CD14-positive monocyte (primary cell): ENCODE measurements at regions not wholly inside any gene's neighbourhood (a gene's known extent, or its start where the extent isn't known, plus 50 kb on each side); places are given as distances from the start of the nearest gene placed in this dataset.

Experiments used
- DNase-seq, 3 donors: peaks; one replicate each; pipeline ENCODE4 v3.0.0-alpha.2; 2011 to 2022
- H2AFZ ChIP-seq: 2 replicates; pipeline ENCODE4 v1.6.0; 2012; ENCODE audit warnings: mild to moderate bottlenecking, low read depth, low read length, inconsistent platforms; ENCODE audit not compliant: insufficient read depth, poor library complexity, severe bottlenecking
- H3K27ac ChIP-seq, 2 donors: 1 replicate in 1 of 2; 2 replicates in 1 of 2; pipeline ENCODE4 v1.5.1; 2012 to 2013; ENCODE audit warnings: low read length in 2 of 2, control low read depth in 1 of 2, inconsistent platforms in 1 of 2, low read depth in 1 of 2, mild to moderate bottlenecking in 1 of 2
- H3K27me3 ChIP-seq, 2 donors: one replicate each; pipeline versions ENCODE4 v1.6.0 to v1.6.1; 2011 to 2013; ENCODE audit warnings: low read length in 2 of 2; ENCODE audit not compliant: control insufficient read depth in 2 of 2, insufficient read depth in 2 of 2
- H3K36me3 ChIP-seq, 2 donors: replicated peaks in 1 of 2; 1 replicate in 1 of 2; 2 replicates in 1 of 2; pipeline versions ENCODE4 v1.5.1 to v1.6.1; 2012 to 2013; ENCODE audit warnings: low read length in 2 of 2, control low read depth in 1 of 2, inconsistent platforms in 1 of 2, mild to moderate bottlenecking in 1 of 2; ENCODE audit not compliant: insufficient read depth in 2 of 2, control insufficient read depth in 1 of 2
- H3K4me1 ChIP-seq, 2 donors: 1 replicate in 1 of 2; 2 replicates in 1 of 2; pipeline versions ENCODE4 v1.5.1 to v1.6.1; 2012 to 2013; ENCODE audit warnings: low read length in 2 of 2, control low read depth in 1 of 2, inconsistent platforms in 1 of 2, mild to moderate bottlenecking in 1 of 2, moderate library complexity in 1 of 2; ENCODE audit not compliant: insufficient read depth in 2 of 2, control insufficient read depth in 1 of 2
- H3K4me2 ChIP-seq: replicated peaks from 2 replicates; pipeline ENCODE3; 2012; ENCODE audit warnings: low read length, moderate library complexity, mild to moderate bottlenecking; ENCODE audit not compliant: poor library complexity, severe bottlenecking; ENCODE audit errors: extremely low read depth
- H3K4me3 ChIP-seq, 3 experiments: fragments of 200-600 bp in 1 of 3; sonication (generic) in 1 of 3; replicated peaks in 1 of 3; 1 replicate in 2 of 3; 2 replicates in 1 of 3; pipeline ENCODE4 v1.5.1; 2011 to 2013; ENCODE audit warnings: low read length in 3 of 3, mild to moderate bottlenecking in 3 of 3, control low read depth in 2 of 3, low read depth in 2 of 3, inconsistent platforms in 1 of 3, moderate library complexity in 1 of 3
- H3K79me2 ChIP-seq: 2 replicates; pipeline ENCODE4 v1.6.0; 2012; ENCODE audit warnings: mild to moderate bottlenecking, control low read depth, inconsistent platforms, low read length, moderate library complexity; ENCODE audit not compliant: insufficient read depth
- H3K9ac ChIP-seq: 2 replicates; pipeline ENCODE4 v1.6.0; 2017; ENCODE audit warnings: low read length, mild to moderate bottlenecking; ENCODE audit not compliant: insufficient read depth, poor library complexity, severe bottlenecking
- H3K9me3 ChIP-seq, 2 donors: replicated peaks in 1 of 2; 1 replicate in 1 of 2; 2 replicates in 1 of 2; pipeline versions ENCODE4 v1.5.1 to v1.6.1; 2012 to 2013; ENCODE audit warnings: low read length in 2 of 2, control low read depth in 1 of 2; ENCODE audit not compliant: control insufficient read depth in 1 of 2, insufficient read depth in 1 of 2
- H4K20me1 ChIP-seq: 2 replicates; pipeline ENCODE4 v1.6.0; 2012; ENCODE audit warnings: mild to moderate bottlenecking, low read length, control low read depth, moderate library complexity; ENCODE audit not compliant: insufficient read depth
- H3K27ac Mint-ChIP-seq, 7 donors: one replicate each; pipeline ENCODE4 v1.8.0; 2020; ENCODE audit warnings: mild to moderate bottlenecking in 7 of 7, mixed read lengths in 7 of 7, moderate library complexity in 6 of 7, inconsistent platforms in 2 of 7
- H3K27me3 Mint-ChIP-seq, 3 donors: one replicate each; pipeline ENCODE4 v1.8.0; 2021 to 2022; ENCODE audit warnings: low read depth in 3 of 3, mild to moderate bottlenecking in 3 of 3, mixed read lengths in 3 of 3, moderate library complexity in 3 of 3, inconsistent platforms in 1 of 3
- H3K36me3 Mint-ChIP-seq, 2 donors: one replicate each; pipeline ENCODE4 v1.8.0; 2020; ENCODE audit warnings: mixed read lengths in 2 of 2, inconsistent platforms in 1 of 2, mild to moderate bottlenecking in 1 of 2
- H3K4me1 Mint-ChIP-seq: one replicate; pipeline ENCODE4 v1.8.0; 2020; ENCODE audit warnings: mild to moderate bottlenecking, mixed read lengths
- H3K4me3 Mint-ChIP-seq, 2 donors: one replicate each; pipeline ENCODE4 v1.8.0; 2020; ENCODE audit warnings: mild to moderate bottlenecking in 2 of 2, mixed read lengths in 2 of 2, moderate library complexity in 1 of 2
- H3K9me3 Mint-ChIP-seq, 7 donors: one replicate each; pipeline ENCODE4 v1.8.0; 2020 to 2022; ENCODE audit warnings: mixed read lengths in 7 of 7, mild to moderate bottlenecking in 6 of 7, moderate library complexity in 6 of 7, inconsistent platforms in 2 of 7
- WGBS: methylation state at CpG from one replicate; pipeline ENCODE4 v1.1.5; 2013; ENCODE audit warnings: missing lambda C conversion rate; ENCODE audit not compliant: insufficient coverage; 5-methylcytosine and 5-hydroxymethylcytosine counted together
- intact Hi-C, 2 donors: fragments of 100-400 bp; cut with micrococcal nuclease; formaldehyde crosslinking; loops; one replicate each; pipeline versions ENCODE4 v1.15.0 to v1.15.1; 2023
- TF ChIP-seq, protein P1 (sequence below): fragments of 200-600 bp; IDR thresholded peaks from one replicate; pipeline ENCODE4 v1.8.0; 2022; ENCODE audit warnings: antibody characterized with exemption, mild to moderate bottlenecking

DNA sequence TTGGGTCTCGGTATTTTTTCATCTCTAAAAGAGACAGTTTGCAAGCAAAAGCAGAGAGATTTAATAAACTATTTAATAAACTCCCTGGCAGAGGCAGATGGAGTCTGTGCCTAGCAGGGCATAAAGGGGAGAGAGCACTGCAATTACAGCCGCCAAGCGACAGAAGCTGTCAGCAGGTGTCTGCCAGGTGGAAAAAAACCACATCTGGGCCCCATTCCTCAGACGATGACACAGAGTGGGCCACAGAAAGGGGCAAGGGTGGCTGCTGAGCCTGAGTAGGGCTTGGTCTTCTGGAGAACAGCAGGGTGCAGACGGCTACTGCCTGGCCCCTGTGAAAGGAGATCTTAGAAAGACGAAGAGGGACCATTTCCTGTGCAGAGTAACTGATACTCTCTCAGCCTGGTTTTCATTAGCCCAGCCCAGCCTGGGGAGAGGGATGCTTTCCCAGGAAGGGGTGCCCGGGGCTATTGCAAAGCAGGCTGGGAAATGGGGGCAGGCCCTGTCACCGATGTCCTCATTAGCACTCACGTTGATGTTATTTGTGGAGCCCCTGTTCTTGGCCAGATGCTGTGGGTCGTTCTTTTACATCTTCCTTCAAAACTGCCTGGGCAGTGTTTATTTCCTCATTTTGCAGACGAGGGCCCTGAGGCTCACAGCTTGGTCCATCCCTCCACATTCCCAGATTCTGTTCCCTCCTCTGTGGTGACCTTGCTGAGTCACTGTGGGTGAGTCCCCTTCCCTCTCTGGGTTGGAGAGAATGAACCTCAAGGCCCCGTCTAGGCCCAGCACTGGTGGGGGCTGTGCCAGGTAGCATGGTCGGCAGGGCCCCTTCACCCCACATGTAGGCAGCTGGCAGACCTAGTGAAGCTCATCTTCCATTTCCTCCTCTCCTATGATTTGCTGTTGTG, 472.7 kb downstream of the PTPRU start:
- Histone ChIP-seq H3K27me3 (peaks cover 0 to 20% of the 10 kb centered on the region in 2 donors), H4K20me1 (no peaks in the 10 kb centered on the region), H3K4me3 (no peak overlapping the region), H3K9me3 (no peaks in the 10 kb centered on the region), H3K36me3 (no peaks in the 10 kb centered on the region), H3K4me2 (peak overlapping the region; percentile 8), H3K4me1 (peaks cover 51 to 62% of the 10 kb centered on the region in 2 donors), H3K79me2 (no peaks in the 10 kb centered on the region), H3K9ac (no peak overlapping the region), H3K27ac (no peak overlapping the region), H2AFZ (peak overlapping the region; percentile 13)
- peaks cover 12 to 24% (median 23%) of the 10 kb centered on the region in 3 donors for H3K27me3 Mint-ChIP-seq
- peaks cover 59% of the 10 kb centered on the region for H3K4me1 Mint-ChIP-seq
- intact Hi-C loops, result no loop called here
- WGBS, result 44% methylated on average over 6 of the region's 13 CpGs
- TF ChIP-seq, protein P1, sequence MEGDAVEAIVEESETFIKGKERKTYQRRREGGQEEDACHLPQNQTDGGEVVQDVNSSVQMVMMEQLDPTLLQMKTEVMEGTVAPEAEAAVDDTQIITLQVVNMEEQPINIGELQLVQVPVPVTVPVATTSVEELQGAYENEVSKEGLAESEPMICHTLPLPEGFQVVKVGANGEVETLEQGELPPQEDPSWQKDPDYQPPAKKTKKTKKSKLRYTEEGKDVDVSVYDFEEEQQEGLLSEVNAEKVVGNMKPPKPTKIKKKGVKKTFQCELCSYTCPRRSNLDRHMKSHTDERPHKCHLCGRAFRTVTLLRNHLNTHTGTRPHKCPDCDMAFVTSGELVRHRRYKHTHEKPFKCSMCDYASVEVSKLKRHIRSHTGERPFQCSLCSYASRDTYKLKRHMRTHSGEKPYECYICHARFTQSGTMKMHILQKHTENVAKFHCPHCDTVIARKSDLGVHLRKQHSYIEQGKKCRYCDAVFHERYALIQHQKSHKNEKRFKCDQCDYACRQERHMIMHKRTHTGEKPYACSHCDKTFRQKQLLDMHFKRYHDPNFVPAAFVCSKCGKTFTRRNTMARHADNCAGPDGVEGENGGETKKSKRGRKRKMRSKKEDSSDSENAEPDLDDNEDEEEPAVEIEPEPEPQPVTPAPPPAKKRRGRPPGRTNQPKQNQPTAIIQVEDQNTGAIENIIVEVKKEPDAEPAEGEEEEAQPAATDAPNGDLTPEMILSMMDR, result no peak
- peak overlapping the region in 4 of 7 donors; percentile 25 to 75 (median 52) for H3K27ac Mint-ChIP-seq
- no peak overlapping the region for H3K4me3 Mint-ChIP-seq
- peaks cover 0 to 3% of the 10 kb centered on the region in 2 donors for H3K36me3 Mint-ChIP-seq
- H3K9me3 Mint-ChIP-seq, result peaks cover 0 to 3% (median 0%) of the 10 kb centered on the region in 7 donors
- DNase-seq, result no peak

- Mint-ChIP-seq H3K9me3 (peaks cover 0 to 3% (median 0%) of the 10 kb centered on the region in 7 donors), H3K27me3 (peaks cover 16 to 28% (median 27%) of the 10 kb centered on the region in 3 donors), H3K27ac (peak overlapping the region in 2 of 7 donors; percentile 27 to 62), H3K4me3 (no peak overlapping the region), H3K36me3 (peaks cover 0 to 3% of the 10 kb centered on the region in 2 donors), H3K4me1 (peaks cover 53% of the 10 kb centered on the region)
- Histone ChIP-seq H3K4me3 (no peak overlapping the region), H3K36me3 (no peaks in the 10 kb centered on the region), H3K27me3 (peaks cover 0 to 20% of the 10 kb centered on the region in 2 donors), H2AFZ (peak overlapping the region; percentile 2), H3K79me2 (no peaks in the 10 kb centered on the region), H4K20me1 (no peaks in the 10 kb centered on the region), H3K4me1 (peaks cover 51 to 60% of the 10 kb centered on the region in 2 donors), H3K9ac (no peak overlapping the region), H3K27ac (no peak overlapping the region), H3K4me2 (no peak overlapping the region), H3K9me3 (no peaks in the 10 kb centered on the region)
- no peak for DNase-seq
- intact Hi-C loops, result no loop called here
- WGBS, result no CpG with 5 or more reads among the region's 1 CpG
- TF ChIP-seq, protein P1, result no peak
These were observed 472.1 kb downstream of the PTPRU start for GRCh38 chr1:29708381-29708780.
